C4-2B (cell line): ENCODE measurements at regions not wholly inside any gene's neighbourhood (a gene's known extent, or its start where the extent isn't known, plus 50 kb on each side); places are given as distances from the start of the nearest gene placed in this dataset.

Experiments used
- H3K27ac ChIP-seq: fragments of 450-650 bp; 2 replicates; pipeline ENCODE4 v1.5.1; 2017
- ZFX ChIP-seq: fragments of 450-650 bp; IDR thresholded peaks from 2 replicates; pipeline ENCODE4 v1.6.1; 2017
- TF ChIP-seq, protein P1 (sequence below): fragments of 450-650 bp; conservative IDR thresholded peaks from 2 replicates; pipeline ENCODE4 v1.5.1; 2017; ENCODE audit warnings: mild to moderate bottlenecking

DNA sequence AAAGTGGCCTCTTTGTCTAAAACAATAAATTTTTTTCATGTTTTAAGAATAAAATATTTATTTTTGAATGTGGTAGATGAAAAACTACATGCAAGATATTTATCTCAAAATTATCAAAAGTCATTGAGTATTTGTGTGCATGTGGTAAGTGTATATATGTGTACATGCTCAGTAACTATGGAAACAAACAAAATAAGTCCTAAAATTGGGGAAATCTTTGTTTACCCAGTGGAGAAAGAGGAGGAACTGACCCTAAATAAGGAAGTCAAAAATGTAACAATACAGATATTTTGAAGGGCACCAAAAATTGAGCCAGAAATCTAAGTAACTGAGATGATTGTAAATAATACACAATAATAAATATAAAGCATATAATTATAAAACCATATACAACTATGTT lies 639.2 kb downstream of the MAFB start:
- no peak overlapping the region for H3K27ac ChIP-seq
- TF ChIP-seq ZFX = no peak
- TF ChIP-seq, protein P1, sequence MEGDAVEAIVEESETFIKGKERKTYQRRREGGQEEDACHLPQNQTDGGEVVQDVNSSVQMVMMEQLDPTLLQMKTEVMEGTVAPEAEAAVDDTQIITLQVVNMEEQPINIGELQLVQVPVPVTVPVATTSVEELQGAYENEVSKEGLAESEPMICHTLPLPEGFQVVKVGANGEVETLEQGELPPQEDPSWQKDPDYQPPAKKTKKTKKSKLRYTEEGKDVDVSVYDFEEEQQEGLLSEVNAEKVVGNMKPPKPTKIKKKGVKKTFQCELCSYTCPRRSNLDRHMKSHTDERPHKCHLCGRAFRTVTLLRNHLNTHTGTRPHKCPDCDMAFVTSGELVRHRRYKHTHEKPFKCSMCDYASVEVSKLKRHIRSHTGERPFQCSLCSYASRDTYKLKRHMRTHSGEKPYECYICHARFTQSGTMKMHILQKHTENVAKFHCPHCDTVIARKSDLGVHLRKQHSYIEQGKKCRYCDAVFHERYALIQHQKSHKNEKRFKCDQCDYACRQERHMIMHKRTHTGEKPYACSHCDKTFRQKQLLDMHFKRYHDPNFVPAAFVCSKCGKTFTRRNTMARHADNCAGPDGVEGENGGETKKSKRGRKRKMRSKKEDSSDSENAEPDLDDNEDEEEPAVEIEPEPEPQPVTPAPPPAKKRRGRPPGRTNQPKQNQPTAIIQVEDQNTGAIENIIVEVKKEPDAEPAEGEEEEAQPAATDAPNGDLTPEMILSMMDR = no peak

DNA sequence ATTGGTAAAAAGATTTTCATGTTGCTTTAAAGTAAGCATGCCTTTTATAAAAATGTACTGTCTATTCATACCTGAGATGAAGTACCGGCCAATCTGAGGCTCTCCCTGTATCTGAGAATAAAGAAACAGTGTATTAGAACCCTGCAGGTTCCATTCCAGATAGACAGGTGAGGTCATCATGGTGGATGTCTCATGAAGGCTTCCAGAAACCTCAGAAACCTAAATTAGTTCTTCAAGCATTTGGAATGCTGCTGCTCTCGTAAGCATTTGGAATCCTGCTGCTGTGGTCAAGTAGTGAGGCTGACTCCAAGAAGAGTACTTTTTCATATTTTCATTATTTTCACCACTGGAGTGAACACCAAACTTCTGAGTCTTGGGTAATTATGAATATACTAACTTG lies 642.3 kb downstream of the MAFB start:
- TF ChIP-seq, protein P1 = no peak
- TF ChIP-seq ZFX = no peak
- H3K27ac ChIP-seq = no peak overlapping the region

- H3K27ac ChIP-seq = no peak overlapping the region
Observed at GRCh38 chr20:40037511-40037910, 651.5 kb downstream of the MAFB start.

DNA sequence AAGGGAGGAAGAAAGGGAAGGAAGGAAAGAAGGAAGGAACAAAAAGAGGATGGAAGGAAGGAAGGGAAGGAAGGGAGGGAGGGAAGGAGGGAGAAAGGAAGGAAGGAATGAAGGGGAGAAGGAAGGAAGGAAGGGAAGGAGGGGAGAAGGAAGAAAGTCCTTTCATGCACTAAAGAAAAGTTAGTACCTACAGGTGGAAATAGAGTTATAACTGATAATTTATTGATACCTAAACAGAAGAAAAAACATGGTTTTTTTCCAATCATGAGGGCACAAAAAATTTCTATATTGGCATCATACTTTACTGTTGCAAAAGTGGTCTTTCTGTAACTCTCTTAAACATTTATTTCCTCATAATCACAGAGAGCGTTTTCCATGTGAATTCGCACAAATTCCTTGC lies 659.4 kb downstream of the MAFB start:
- no peak overlapping the region for H3K27ac ChIP-seq
- no peak for TF ChIP-seq ZFX
- TF ChIP-seq, protein P1 = no peak

More at GRCh38 chr20:40037511-40037910, 651.5 kb downstream of the MAFB start:
- TF ChIP-seq ZFX = no peak
- TF ChIP-seq, protein P1 = no peak

DNA sequence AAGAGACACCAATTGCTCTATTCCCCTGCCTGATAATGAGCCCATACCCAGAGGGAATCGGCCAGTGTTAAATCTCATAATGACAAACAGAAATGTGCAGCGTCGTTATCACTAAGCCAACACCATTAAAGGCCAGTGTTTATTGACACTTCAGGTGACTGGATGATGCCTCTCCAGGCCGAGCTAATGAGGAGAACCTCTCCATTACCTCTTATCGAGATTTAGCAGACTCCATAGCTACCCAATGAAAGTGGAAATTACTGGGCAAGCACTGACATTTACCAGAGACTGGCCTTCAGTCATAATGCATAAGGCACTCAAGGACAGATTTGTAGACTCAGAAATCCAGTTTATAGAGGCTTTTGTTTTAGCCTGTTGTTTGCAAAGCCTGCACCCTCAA lies 669.5 kb downstream of the MAFB start:
- TF ChIP-seq ZFX = no peak
- TF ChIP-seq, protein P1 = no peak
- H3K27ac ChIP-seq = no peak overlapping the region

DNA sequence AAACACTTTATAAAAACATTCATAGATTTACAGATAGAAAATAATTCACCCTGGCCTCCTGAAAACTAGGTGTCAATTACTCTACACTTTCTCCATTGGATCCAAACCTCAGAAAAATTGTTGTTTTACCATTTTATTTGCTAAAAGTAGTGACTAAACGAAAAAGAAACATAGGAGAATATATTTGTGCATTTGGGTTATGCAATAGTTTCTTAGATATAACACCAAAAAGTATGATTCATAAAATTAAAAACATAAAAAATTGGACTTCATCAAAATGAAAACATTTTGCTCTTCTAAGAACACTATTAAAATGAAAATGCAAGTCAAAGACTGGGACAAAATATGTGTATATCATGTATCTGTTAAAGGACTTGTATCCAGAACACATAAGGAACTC lies 671.3 kb downstream of the MAFB start:
- no peak overlapping the region for H3K27ac ChIP-seq
- TF ChIP-seq ZFX = no peak
- TF ChIP-seq, protein P1 = no peak

DNA sequence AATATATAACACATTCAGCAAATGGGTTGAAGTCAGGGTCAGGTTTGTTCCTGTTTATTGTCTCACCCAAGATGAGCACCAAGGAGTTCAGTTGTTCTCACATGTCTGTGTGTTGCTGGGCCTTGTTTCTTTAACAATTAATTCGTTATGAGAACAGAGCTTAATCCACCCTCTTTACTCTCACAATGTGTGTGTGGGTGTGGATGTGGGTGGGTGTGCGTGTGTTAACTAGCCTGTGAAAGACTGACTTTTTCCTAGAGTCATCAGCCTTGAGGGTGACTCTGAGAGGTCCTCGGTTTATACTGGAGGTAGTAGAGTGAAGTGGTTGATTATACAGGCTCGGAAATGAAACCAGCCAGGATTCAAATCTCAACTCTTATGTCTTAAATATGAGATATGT lies 672.1 kb downstream of the MAFB start:
- TF ChIP-seq ZFX = no peak
- TF ChIP-seq, protein P1 = no peak
- no peak overlapping the region for H3K27ac ChIP-seq
